ENCODE measurements at regions not wholly inside any gene's neighbourhood (a gene's known extent, or its start where the extent isn't known, plus 50 kb on each side); places are given as distances from the start of the nearest gene placed in this dataset.

DNA sequence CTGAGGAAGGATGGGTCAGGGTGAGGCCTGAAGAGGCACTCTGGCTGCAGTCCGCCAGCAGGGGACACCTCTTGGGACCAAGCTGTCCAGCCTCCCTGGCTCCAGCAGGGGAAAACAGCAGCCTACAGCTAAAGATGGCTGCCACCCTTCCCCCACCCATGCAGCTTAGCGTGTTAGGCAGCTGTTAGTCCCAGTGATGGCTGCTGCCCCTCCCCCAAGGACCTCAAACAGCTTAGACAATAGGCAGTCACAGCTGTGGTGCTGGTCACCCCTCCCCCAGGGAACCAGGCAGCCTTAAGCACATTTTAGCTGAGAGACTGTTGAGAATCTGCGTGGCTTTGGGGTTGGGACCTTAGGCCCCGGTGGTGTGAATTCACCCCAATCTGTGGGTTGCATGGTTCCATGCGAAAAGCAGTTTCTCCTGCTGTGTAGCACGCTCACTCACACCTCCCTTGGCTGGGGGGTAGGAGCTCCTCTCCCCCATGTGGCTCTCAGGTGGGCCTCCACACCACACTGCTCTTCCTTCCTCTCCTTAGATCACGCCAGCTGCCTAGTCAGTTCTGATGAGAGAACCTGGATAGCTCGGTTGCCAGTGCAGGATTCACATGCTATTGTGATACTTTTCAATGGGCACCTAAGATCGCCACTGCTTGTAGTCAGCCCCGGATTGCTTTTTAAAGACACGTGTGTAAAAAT lies 140.5 kb upstream of the CADPS start:
- DNase-seq (ENCODE audit: low read depth), result no peak
- TF ChIP-seq, protein P1, sequence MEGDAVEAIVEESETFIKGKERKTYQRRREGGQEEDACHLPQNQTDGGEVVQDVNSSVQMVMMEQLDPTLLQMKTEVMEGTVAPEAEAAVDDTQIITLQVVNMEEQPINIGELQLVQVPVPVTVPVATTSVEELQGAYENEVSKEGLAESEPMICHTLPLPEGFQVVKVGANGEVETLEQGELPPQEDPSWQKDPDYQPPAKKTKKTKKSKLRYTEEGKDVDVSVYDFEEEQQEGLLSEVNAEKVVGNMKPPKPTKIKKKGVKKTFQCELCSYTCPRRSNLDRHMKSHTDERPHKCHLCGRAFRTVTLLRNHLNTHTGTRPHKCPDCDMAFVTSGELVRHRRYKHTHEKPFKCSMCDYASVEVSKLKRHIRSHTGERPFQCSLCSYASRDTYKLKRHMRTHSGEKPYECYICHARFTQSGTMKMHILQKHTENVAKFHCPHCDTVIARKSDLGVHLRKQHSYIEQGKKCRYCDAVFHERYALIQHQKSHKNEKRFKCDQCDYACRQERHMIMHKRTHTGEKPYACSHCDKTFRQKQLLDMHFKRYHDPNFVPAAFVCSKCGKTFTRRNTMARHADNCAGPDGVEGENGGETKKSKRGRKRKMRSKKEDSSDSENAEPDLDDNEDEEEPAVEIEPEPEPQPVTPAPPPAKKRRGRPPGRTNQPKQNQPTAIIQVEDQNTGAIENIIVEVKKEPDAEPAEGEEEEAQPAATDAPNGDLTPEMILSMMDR (conservative IDR thresholded peaks at IDR 0.05; ENCODE audit: low read depth, low read length), result no peak
- no peak overlapping the region for H3K4me3 ChIP-seq (ENCODE audit: low read length)

DNA sequence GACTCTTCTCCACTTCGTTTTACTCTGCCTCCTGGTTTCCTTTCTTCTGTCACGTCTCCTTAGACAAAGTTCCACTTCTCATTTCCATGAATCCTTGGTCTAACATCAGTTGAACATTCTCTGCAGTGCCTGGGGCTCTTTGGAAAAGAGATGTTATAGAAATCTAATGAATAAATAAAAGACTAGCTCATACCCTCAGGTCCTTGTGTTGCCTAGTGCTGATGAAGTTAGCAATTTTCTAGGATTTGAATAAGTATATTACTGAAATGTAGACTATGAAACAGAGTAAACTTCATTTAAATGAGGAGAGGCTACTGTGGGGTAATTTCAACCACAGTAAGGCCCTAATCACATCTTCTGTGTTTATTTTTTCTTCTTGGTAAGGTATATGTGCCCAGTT lies 146.9 kb upstream of the CADPS start:
- no peak overlapping the region for H3K4me3 ChIP-seq (ENCODE audit: low read length)
- TF ChIP-seq, protein P1 (conservative IDR thresholded peaks at IDR 0.05; ENCODE audit: low read depth, low read length), result no peak
- no peak for DNase-seq (ENCODE audit: low read depth)

DNA sequence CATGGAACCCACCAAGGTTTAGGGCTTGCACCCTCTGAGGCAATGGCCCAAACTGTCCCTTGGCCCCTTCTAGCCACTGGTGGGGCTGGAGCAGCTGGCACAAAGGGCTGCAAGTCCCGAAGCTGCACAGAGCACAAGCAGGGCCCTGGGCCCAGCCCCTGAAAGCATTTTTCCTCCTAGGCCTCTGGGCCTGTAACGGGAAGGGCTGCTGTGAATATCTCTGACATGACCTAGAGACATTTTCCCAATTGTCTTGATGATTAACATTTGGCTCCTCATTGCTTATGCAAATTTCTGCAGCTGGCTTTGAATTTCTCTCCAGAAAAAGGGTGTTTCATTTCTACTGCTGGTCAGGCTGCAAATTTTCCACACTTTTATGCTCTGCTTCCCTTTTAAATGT lies 151.5 kb upstream of the CADPS start:
- TF ChIP-seq, protein P1 (conservative IDR thresholded peaks at IDR 0.05; ENCODE audit: low read depth, low read length), result no peak
- H3K4me3 ChIP-seq (ENCODE audit: low read length), result no peak overlapping the region
- no peak for DNase-seq (ENCODE audit: low read depth)

DNA sequence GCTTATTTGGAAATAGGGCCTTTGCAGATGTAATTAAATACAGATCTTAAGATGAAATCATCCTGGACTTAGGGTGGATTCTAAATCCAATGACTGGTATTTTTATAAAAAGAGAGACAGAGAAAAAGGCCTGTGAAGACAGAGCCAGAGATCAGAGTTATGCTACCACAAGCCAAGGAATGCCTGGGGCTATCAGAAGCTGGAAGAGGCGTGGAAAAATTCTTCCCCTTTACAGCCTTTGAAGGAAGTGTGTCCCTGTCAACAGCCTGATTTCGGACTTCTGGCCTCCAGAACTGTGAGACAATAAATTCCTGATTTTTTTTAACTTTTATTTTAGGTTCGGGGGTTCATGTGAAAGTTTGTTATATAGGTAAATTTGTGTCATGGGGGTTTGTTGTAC lies 154.1 kb upstream of the CADPS start:
- no peak overlapping the region for H3K4me3 ChIP-seq (ENCODE audit: low read length)
- TF ChIP-seq, protein P1 (conservative IDR thresholded peaks at IDR 0.05; ENCODE audit: low read depth, low read length), result no peak
- DNase-seq (ENCODE audit: low read depth), result no peak

DNA sequence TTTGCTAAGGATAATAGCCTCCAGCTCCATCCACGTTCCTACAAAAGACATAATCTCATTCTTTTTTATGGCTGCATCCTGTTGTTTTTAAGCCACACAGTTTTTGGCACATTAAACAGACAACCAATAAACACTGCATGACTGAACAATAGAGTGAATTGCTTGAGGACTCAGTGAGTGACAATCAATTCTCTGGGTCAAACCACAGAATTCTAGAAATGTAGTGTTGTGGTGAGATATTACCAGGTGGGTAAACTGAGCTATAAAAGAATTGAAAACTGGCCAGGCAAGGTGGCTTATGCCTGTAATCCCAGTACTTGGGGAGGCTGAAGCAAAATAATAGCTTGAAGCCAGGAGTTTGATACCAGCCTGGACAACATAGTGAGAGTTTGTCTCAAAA lies 154.7 kb upstream of the CADPS start:
- no peak overlapping the region for H3K4me3 ChIP-seq (ENCODE audit: low read length)
- no peak for DNase-seq (ENCODE audit: low read depth)
- TF ChIP-seq, protein P1 (conservative IDR thresholded peaks at IDR 0.05; ENCODE audit: low read depth, low read length), result no peak

DNA sequence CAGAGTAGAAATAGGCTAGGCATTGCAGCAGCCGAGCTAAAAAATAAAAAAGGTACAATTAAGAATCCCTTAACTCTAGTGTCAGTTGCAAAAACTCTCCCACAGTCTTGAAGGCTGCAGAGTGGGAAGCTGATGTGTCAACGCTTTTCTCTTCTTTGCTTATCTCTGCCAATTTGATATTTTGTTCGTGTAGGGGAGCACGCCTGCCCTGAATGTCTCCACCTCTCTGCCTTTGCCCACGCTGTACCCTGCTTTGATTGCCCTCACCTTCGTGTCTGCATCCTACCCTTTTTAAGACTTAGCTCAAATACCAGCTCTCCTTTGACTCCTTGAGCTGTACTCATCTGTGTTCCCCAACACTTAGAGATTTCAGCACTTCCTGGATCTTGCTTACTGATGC lies 155.4 kb upstream of the CADPS start:
- TF ChIP-seq, protein P1 (conservative IDR thresholded peaks at IDR 0.05; ENCODE audit: low read depth, low read length), result no peak
- no peak for DNase-seq (ENCODE audit: low read depth)
- no peak overlapping the region for H3K4me3 ChIP-seq (ENCODE audit: low read length)

DNA sequence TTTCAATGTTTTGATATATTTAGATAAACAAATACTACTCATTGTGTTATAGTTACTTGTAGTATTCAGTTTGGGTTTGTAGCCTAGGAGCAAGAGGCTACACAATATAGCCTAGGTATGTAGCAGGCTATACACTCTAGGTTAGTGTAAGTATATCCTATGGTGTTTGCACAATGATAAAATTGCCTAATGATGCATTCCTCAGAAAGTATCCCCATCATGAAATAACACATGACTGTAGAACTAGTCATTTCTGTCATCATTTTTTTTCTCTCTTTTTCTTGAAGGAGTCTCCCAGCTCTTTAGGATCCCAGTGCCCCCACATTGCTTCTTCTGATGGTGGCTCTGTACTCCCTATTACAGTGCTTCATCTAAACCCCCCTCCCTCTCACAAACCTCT lies 157.7 kb upstream of the CADPS start:
- TF ChIP-seq, protein P1 (conservative IDR thresholded peaks at IDR 0.05; ENCODE audit: low read depth, low read length), result no peak
- no peak overlapping the region for H3K4me3 ChIP-seq (ENCODE audit: low read length)
- no peak for DNase-seq (ENCODE audit: low read depth)
